Cardiac muscle cell (in vitro differentiated cells and primary cell): ENCODE measurements at regions not wholly inside any gene's neighbourhood (a gene's known extent, or its start where the extent isn't known, plus 50 kb on each side); places are given as distances from the start of the nearest gene placed in this dataset.
"Not testable (repeated sequence)": the region's sequence is repeated elsewhere in the genome, so short reads cannot be mapped to it uniquely, and the experiment has no call there.

Experiments used
- DNase-seq, 2 donors: peaks; one replicate each; pipeline versions ENCODE4 v3.0.0 to v3.0.0-alpha.2; 2010 to 2017; ENCODE audit warnings: low read depth in 1 of 2, low spot score in 1 of 2
- H3K27ac ChIP-seq: fragments of 200-600 bp; sonication (generic); 2 replicates; pipeline ENCODE4 v1.5.1; 2016
- H3K27me3 ChIP-seq: fragments of 200-600 bp; sonication (generic); 2 replicates; pipeline ENCODE4 v1.6.0; 2016; ENCODE audit warnings: control low read depth
- H3K36me3 ChIP-seq: fragments of 200-600 bp; sonication (generic); 2 replicates; pipeline ENCODE4 v1.5.1; 2016; ENCODE audit warnings: control low read depth
- H3K4me1 ChIP-seq: fragments of 200-600 bp; sonication (generic); 2 replicates; pipeline ENCODE4 v1.8.1; 2017; ENCODE audit warnings: low read depth, mild to moderate bottlenecking, mixed run types
- H3K4me3 ChIP-seq: fragments of 200-600 bp; sonication (generic); 2 replicates; pipeline ENCODE4 v1.5.1; 2016; ENCODE audit warnings: mild to moderate bottlenecking
- H3K9me3 ChIP-seq: fragments of 200-600 bp; sonication (generic); 2 replicates; pipeline ENCODE4 v1.5.1; 2017; ENCODE audit warnings: low read depth, mild to moderate bottlenecking, control low read depth
- TF ChIP-seq, protein P1 (sequence below): IDR thresholded peaks from 2 replicates; pipeline ENCODE4 v1.5.1; 2012; ENCODE audit warnings: low read depth, mild to moderate bottlenecking, low read length

DNA sequence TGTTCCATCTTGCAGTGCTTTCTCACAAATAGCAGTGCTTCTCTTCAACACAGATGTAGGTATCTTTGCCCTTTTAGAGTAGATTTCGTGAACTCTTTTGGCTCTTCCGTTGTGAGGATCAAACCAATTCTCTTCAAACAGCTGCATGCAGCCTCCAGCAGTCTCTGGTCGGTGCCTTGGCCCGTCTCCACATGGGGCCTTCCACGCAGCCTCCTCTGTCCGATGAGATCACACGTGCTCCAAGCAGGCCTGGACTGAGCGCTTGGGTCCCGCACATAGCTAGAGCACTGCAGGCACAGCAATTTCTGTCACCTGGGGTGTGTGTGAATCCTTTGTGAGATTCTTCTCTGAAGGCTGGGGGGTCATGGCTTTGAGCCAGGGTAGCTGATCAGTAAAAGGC lies 82.8 kb upstream of the KCNE2 start:
- peak in 1 of 2 donors; percentile 3 for DNase-seq
- H3K4me3 ChIP-seq = no peak overlapping the region
- no peaks in the 10 kb centered on the region for H3K27me3 ChIP-seq
- TF ChIP-seq, protein P1, sequence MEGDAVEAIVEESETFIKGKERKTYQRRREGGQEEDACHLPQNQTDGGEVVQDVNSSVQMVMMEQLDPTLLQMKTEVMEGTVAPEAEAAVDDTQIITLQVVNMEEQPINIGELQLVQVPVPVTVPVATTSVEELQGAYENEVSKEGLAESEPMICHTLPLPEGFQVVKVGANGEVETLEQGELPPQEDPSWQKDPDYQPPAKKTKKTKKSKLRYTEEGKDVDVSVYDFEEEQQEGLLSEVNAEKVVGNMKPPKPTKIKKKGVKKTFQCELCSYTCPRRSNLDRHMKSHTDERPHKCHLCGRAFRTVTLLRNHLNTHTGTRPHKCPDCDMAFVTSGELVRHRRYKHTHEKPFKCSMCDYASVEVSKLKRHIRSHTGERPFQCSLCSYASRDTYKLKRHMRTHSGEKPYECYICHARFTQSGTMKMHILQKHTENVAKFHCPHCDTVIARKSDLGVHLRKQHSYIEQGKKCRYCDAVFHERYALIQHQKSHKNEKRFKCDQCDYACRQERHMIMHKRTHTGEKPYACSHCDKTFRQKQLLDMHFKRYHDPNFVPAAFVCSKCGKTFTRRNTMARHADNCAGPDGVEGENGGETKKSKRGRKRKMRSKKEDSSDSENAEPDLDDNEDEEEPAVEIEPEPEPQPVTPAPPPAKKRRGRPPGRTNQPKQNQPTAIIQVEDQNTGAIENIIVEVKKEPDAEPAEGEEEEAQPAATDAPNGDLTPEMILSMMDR = no peak
- no peaks in the 10 kb centered on the region for H3K36me3 ChIP-seq
- peaks cover 7% of the 10 kb centered on the region for H3K4me1 ChIP-seq
- no peak overlapping the region for H3K27ac ChIP-seq
- H3K9me3 ChIP-seq = no peaks in the 10 kb centered on the region

DNA sequence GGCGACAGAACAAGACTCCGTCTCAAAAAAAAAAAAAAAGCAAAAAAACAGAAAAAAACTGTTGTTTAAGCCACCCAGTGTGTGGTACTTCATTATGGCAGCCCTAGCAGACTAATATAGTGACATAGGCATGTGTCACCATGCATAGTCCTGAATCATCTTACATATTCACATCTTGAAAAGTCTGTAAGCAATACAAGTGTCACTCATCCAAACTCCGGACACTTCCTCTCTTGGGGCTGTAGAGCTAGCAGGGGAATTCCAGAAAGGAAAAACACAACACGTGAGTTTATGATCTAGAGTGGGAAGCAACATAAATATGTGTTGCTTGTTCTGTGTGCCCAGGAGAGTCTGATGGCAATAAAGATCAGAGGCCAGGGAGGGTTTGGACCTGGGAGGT lies 81.6 kb upstream of the KCNE2 start:
- TF ChIP-seq, protein P1 = no peak
- Histone ChIP-seq H3K9me3 (no peaks in the 10 kb centered on the region), H3K27ac (no peak overlapping the region), H3K27me3 (no peaks in the 10 kb centered on the region), H3K4me1 (peaks cover 7% of the 10 kb centered on the region), H3K36me3 (no peaks in the 10 kb centered on the region), H3K4me3 (no peak overlapping the region)
- no peak for DNase-seq

DNA sequence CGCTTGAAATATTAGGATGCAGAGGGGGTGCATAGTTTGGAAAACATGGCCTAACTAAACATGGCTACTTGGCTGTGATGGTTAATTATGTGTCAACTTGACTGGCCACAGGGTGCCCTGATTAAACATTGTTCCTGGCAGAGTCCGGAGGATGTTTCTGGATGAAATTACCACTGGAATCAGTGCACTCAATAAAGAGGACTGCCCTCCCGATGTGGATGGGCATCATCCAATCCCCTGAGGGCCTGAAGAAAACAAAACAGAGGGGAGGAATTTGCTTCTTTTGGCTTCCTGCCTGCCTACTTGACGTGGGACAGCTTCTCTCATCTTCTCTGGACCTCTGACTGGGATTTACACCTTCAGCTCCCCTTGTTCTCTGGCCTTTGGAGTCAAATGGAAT lies 79.1 kb upstream of the KCNE2 start:
- no peak for DNase-seq
- H3K4me3 ChIP-seq = no peak overlapping the region
- peaks cover 7% of the 10 kb centered on the region for H3K4me1 ChIP-seq
- H3K9me3 ChIP-seq = no peaks in the 10 kb centered on the region
- TF ChIP-seq, protein P1 = no peak
- no peak overlapping the region for H3K27ac ChIP-seq
- no peaks in the 10 kb centered on the region for H3K36me3 ChIP-seq
- H3K27me3 ChIP-seq = no peaks in the 10 kb centered on the region

DNA sequence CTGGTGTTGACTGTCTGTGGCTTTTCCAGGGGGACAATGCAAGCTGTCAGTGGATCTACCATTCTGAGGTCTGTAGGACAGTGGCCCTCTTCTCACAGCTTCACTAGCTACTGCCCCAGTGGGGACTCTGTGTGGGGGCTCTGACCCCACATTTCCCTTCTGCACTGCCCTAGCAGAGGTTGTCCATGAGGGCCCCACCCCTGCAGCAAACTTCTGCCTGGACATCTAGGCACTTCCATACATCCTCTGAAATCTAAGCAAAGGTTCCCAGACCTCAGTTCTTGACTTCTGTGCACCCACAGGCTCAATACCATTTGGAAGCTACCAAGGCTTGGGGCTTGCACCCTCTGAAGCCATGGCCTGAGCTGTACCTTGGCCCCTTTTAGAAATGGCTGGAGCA lies 75.8 kb upstream of the KCNE2 start:
- not testable (repeated sequence) for H3K27ac ChIP-seq, H3K4me3 ChIP-seq, H3K4me1 ChIP-seq, H3K27me3 ChIP-seq, H3K9me3 ChIP-seq, H3K36me3 ChIP-seq, DNase-seq

DNA sequence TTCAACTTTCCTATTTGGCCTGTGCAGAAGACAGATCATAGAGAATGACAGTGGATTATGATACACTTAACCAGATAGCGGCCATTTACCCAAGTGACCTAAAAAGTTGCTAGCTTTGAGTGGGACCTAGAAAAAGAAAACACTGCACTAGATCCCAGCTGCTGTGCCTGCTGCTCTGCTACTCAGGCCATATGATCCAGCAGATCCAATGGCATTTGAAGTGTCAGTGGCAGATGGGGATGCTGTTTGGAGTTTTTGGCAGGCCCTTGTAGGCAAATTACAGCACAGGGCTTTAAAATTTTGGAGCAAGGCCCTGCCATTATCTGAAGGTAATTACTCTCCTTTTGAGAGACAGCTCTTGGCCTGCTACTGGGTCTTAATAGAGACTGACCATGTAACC lies 74.0 kb upstream of the KCNE2 start:
- Histone ChIP-seq H3K4me3 (no peak overlapping the region), H3K9me3 (no peaks in the 10 kb centered on the region), H3K4me1 (no peaks in the 10 kb centered on the region), H3K36me3 (no peaks in the 10 kb centered on the region), H3K27ac (no peak overlapping the region), H3K27me3 (no peaks in the 10 kb centered on the region)
- DNase-seq = no peak
- TF ChIP-seq, protein P1 = no peak

DNA sequence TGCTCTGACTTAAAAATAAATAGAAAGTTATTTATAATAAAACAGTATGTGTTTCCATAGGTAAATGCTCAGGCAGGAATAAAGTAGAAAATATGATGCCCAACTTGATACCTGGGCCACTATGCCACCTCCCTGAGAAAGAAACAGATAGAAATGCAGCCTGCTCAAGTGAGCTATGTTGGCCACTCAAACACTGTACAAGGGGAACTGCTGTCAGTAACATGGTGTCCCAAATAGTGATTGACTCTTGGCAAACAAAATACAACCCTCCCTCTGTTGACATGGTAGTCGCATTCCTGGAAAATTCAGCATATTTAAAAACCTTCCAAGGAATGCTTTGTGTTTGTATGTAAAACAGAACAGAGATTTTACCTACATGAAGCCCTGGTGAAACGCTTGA lies 66.9 kb upstream of the KCNE2 start:
- Histone ChIP-seq H3K27ac (no peak overlapping the region), H3K27me3 (no peaks in the 10 kb centered on the region), H3K4me1 (no peaks in the 10 kb centered on the region), H3K9me3 (no peaks in the 10 kb centered on the region), H3K4me3 (no peak overlapping the region), H3K36me3 (no peaks in the 10 kb centered on the region)
- no peak for DNase-seq
- TF ChIP-seq, protein P1 = no peak
